GM21737 (cell line): ENCODE measurements at regions not wholly inside any gene's neighbourhood (a gene's known extent, or its start where the extent isn't known, plus 50 kb on each side); places are given as distances from the start of the nearest gene placed in this dataset.

ENCODE experiments used
- ATAC-seq: cut with Tn5 transposase; IDR thresholded peaks from one replicate; pipeline ENCODE4 v1.9.1; 2021; ENCODE audit warnings: mild to moderate bottlenecking, moderate library complexity; ENCODE audit not compliant: unreplicated experiment

DNA sequence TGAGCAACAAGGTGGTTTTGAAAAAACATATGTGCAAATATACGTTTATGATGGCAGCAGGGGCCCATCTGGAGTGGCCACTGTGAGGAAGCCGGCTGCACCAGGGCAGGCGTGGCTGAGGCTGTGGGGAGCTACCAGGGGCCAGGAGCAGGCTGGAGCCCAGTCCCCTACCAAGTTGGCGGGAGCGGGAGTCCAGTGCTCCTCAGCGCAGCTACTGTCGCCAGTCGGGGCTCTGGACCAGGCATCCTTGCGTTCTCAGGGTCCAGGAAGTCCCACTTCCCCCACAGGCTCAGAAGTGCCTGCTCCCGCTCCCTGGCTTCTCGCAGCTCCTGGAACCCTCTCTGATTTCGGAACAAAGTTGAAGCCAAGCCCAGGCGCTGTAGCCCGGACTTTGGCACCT, 1377.5 kb upstream of the FLRT2 start:
- ATAC-seq = no peak

DNA sequence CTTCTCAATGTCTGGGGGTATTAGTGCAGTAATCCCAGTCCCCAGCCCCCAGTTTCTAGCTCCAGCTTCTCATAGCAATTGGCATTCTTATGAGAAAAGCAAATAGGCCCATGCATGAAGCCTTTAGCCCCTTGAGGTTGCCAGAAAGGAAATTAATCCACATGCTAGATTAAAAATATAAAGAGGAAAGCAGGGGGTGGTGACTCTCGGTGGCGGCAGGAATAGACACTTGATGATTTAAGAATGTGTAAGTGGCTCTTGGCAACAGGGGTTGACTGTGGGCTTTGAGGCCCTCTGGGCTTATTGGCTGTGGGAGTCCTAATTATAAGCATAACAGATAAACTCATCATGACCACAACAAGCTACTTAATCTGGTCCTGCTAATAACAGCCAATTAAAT, 1367.3 kb upstream of the FLRT2 start:
- ATAC-seq = no peak

DNA sequence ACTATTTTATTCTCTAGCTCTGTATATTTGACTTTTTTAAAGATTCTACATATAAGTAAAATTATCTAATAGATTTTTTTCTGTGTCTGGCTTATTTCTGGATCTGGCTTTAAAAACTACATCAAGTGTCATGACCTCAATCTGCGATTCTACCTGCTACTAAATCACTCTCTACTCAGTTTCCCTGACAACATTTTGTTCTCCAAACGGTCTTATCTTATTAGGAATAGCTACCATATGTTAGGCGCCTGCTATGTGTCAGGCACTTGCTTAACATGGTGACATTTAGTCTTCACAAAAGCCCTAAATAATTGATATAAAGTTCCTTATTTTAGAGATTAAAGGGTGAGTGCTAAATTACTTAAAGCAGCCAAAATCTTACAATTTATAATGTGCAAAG, 1362.9 kb upstream of the FLRT2 start:
- no peak for ATAC-seq

DNA sequence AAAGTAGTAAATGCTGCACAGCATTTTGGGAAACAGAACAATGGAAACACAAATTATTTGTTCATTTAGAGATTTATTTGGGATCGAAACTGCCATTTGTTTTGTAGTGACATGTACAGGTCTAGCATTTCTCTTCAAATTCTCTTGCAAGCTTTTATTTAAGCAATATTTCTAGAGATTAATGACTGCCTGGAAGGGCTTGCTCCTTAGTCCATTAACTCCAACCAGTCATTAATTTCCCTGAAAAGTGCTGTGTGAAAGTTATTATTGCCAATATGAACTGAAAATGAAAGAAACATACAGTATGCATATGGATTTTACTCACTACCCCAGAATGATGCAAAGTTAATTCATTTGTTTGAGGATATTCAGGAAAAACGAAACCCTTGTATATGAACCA, 1349.6 kb upstream of the FLRT2 start:
- ATAC-seq = no peak

DNA sequence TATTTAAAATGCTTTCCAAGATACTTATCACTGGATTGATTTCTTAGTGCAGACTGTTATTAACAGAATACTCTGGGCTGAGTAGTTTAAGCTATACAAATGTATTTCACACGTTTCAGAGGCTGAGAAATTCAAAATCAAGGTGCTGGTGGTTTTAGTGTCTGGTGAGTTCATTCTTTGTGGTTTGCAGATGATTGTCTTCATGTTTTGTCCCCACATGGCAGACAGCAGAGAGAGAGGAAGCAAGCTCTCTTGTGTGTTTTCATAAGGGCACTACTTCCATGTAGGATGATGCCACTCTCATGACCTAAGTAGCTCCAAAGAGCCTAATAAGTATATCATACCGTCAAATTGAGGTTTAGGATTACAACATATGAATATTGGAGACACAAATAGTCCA, 1348.9 kb upstream of the FLRT2 start:
- ATAC-seq = no peak

DNA sequence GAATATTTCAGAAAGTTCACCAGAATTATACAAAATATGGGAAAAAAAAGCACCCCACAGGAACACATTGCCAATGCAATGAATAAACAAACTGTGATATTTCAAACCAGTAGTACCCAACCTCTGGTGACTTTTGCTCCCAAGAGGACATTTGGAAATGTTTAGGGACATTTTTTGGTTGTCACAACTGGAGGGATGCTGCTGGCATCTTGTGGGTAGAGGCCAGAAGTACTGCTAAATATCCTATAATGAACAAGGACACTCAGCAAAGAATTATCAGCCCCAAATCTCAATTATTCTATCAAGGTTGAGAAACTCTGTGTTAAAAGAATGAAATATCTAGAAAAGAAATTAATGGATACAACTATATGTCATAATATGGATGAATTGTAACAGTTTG, 1334.4 kb upstream of the FLRT2 start:
- no peak for ATAC-seq

DNA sequence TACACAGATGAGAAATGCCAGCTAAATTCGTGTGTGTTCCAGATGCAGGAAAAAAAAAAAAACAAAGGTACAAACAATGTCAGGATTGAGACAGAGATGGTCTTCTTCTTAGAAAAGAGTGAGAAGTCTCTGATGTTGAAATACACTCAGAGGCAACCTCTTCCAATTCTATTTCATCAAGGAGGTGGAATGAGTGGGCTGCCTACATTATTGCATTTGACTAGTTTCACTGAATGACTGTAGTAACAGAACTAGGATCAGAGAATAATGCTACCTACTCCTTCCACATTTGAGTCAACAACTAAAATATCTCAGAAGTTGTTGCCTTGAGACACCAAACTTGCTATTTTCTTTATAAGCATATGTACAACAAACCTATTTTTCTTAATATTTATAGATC, 1332.2 kb upstream of the FLRT2 start:
- no peak for ATAC-seq

DNA sequence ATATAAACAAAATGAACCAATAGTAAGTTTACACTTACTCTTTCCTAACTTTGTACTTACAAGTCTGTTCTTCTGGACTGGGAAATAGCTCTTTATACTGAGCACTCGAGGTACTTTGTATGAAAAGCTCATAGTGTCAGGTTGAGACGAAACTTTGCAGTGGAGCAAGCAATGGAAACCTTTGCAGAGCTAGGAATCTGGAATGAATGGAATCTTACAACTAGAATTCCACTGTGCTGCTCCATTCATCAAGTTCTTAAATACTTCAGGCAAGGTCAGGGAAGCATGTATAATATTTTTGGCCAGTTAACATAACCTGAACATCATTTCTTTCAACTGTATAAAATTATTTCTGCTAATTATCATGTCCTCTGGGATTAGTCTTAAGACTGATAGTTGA, 1327.5 kb upstream of the FLRT2 start:
- ATAC-seq = no peak

DNA sequence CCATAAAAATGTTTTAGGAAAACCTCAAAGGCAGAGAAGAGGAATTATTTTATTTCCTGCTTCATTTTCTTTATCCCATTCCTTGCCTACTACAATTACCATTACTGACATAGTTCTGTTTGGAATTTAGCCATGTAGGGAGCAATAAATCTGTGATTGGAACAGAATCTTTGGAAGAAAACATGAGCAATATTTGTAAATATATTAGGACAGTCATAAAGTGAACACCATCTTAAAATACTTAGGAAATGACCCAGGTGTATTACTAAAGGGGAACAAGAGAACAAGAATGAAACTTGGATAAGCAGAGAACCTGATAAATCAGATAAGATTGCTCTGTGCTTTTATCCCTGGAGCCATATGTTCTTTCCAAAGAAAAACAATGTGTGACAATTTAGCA, 1326.0 kb upstream of the FLRT2 start:
- no peak for ATAC-seq

DNA sequence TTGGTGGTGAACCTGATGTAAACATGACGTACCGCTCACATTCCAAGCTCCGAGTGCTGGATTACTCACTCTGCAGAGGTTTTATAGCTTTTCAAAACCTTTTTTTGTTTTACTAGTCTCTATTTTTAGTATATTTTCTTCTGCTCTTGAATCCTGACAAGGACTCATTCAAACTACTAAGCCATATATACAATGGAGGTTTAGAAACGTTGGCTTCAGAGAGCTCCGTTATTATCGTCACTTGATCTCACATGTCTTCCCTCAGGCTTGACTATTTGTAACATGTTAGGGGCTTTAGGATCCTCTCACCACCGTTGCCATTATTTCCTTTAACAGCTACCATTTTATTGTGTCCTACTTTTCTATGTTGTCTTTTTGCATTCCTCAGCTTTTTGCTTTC, 1321.5 kb upstream of the FLRT2 start:
- ATAC-seq = no peak

DNA sequence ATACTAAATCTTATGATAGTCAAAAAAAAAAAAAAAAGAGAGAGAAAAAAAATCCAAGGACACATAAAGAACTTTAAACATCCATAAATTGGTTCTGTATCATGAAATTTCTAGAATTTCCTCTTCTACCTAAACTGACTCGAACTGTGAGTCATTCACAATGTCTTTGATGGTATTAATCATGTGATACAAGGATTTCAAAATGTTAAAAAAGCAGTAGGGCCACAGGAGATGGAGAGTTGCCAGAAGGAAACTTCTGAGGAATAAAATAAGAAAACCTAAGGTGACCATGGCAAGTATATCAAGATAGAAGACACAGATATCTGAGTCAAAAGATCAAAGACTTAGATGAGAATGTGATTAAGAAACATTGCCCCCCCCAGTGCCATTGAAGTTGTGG, 1320.9 kb upstream of the FLRT2 start:
- no peak for ATAC-seq

DNA sequence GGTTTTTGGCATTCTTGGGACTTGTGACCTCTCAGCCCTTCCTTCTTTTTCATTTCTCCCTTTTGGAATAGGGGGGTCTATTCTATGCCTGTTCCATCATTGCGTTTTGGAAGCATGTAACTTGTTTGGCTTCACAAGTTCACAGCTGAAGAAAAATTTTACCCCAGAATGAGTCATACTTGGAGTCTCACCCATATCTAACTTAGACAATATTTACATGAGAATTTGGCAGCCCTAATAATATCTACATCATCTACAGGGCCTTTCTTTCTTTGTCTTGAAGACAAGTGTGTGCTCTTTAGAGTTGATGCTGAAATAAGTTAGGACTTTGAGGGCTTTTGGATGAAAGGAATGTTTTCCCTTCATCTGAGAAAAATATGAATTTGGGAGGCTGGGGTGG, 1312.9 kb upstream of the FLRT2 start:
- ATAC-seq = no peak

DNA sequence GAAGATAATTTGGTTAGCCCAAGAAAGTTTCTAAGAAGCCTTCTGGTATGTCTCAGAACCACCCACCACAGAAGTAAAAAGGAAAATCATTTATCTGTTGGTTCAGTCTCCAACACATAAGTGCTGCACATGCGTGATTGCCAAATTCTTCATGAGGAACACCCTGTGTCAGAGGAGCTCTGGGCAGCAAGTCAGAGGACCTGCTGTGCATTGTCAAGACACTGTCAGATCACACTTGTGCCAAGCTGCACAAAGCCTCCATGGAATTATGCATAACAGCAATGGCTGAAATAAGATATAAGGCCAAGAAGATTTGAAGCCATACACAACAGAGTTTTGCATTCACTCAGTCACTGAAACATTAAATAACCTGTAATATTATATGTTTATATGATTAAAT, 1304.7 kb upstream of the FLRT2 start:
- no peak for ATAC-seq

DNA sequence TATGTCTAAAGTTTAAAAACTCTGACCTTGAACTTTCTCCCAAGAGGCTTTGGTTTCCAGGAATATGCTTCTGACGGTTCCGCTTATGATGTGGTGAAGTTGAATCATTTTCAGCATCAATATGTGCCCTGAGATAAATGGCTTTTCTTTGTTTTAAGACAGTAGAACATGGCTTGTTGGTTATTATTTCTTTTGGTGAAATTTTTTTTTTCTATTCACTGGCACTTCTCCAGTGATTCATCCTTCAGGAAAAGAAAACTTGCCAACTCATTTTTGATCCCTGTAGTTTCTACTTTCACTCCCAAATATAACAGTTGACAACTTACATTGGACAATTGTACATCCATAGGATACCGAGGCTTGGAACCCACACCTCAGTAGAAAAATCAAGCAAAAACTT, 1301.2 kb upstream of the FLRT2 start:
- ATAC-seq = no peak

DNA sequence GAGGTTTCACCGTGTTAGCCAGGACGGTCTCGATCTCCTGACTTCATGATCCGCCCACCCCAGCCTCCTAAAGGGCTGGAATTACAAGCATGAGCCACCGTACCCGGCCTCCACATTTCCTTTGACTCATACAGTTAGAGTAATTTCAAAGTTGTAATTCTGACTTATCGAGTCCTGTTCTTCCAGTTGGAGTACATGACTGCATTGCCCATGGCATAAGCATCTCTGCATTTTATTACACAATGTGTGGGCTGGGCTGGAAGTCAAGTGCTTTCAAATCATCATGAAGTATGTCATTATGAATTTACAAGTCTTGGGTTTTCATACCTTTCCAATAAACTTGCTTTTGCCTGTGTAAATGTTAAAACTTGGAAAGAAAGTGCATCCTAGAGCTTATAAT, 1295.7 kb upstream of the FLRT2 start:
- no peak for ATAC-seq

DNA sequence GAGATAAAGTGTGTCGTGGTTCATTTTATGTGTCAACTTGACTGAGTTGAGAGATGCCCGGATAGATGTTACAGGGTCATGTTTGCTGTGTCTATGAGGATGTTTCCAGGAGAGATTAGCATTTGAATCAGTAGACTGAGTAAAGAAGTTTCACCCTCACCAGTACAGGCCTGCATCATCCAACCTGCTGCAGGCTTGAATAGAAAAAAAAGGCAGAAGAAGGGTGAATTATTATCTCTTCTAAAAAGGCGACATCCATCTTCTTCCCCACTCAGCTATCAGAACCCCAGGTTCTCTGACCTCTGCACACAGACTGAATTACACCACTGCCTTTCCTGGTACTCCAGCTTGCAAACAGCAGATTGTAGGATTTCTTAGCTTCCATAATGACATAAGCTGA, 1293.7 kb upstream of the FLRT2 start:
- ATAC-seq = no peak

DNA sequence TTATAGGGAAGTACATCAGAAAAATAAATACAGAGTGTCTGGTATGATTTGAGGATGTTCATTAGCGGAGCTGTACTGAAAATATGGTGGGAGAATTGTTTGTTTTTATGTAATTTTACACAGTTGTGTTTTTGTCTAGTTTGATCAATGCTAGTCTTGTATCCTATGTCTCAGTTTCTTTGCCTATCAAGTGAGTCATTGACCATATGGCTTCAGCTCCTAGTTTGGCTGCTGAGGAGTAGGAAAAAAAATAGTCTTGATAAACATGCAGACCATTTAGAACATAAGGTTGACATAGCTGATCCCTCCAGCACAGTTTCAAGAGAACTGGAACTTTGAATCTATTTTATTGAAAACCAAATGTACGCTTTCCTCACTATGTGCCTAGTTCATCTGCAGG, 1292.1 kb upstream of the FLRT2 start:
- ATAC-seq = no peak

DNA sequence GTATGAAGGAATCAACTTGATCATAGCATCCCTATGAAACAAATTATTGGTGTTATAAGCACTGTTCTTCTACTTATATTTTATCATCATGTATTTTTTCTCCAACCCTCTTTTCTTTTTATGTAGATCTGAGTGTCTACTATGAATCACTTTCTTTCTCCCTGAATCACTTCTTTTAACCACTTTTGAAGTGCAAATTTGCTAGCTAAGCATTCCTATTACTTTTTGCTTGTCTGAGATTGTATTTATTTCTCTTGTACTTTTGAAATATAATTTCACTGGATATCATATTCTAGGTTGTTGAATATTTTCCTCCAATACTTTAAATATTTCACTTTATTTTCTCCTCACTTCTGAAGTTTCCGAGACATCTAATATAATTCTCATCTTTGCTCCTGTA, 1282.3 kb upstream of the FLRT2 start:
- ATAC-seq = no peak

DNA sequence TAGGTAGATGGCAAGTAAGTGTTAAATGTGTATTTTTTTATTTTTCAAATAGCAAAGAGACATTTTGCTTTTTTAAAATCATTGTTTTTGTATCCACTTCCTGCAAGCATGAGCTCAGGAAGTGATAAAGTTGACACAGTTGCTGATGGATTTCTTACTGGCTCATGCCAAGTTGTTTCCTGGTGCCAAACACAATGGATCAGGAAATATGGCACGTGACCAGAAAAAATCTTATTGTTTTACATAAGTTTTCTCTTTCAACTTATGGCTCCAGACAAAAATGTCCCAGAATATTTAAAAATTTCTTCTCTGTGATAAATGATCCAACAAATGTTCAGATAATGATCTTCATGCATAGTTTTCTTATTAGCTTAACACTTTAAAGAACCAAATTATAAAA, 1279.1 kb upstream of the FLRT2 start:
- no peak for ATAC-seq

DNA sequence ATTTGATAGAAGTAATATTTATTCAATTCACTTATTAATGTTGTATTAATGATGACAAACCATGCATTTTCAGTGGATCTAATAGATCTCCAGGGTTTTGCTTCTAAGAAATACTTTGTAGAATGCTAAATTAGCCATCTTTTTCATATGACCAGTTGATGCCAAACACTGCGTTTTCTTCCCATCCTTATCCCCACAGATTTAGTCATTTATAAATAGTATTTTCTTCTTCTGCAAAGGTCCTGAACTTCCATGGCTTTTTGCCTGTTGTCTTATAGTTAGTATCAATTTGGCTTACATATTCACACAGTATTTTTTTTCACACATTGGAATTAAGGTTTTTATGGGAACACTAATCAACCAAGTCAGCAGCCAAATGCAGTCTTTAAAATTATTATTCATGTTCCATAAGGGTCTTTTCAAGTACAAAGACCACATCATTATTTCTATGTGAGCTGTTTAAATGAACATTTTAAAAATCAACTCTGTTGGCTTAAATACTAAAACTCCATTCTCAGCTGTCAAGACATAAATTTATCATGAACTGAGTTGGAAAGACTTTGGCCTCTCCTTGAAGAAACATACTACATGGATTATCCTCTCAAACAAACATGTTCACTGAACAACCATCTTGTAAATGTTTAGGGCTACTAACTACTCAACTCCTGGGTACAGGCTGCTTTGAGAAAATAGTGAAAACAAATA, 1278.4 kb upstream of the FLRT2 start:
- no peak for ATAC-seq

DNA sequence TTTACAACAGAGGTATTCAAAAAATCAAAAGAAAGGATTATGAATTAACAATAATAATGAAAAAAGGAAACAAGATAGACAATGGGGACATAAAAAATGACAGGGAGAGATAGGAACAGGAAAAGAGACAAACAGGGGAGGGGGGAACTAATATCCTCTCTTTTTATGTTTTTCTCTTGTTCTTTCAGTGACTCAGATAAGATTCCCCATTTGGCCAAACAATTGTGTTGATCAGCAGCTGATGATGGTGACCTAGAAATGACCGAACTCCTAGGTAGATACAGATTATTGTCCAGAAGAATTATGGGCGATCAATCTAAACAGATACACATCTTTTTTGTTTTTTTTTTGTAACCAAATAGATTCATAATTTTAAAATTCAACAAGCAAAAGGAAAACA, 1277.2 kb upstream of the FLRT2 start:
- ATAC-seq = no peak

DNA sequence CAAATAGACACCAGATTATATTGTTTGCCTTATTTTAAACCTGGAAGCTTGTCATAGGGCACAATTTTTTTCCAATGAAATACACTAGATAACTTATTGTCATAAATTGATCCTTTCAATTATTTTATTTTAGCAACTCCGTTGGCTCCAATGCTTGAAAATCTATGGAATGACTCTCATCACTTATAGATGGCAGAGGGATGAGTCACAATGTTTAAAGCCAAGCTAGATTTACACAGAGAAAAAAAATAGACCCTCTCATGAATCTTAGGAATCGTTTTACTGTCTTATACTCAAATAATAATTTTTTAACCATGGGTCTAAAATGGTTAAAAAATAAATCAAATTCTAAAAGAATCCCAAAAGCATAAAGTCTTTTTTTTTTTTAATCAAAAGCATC, 1276.6 kb upstream of the FLRT2 start:
- no peak for ATAC-seq

DNA sequence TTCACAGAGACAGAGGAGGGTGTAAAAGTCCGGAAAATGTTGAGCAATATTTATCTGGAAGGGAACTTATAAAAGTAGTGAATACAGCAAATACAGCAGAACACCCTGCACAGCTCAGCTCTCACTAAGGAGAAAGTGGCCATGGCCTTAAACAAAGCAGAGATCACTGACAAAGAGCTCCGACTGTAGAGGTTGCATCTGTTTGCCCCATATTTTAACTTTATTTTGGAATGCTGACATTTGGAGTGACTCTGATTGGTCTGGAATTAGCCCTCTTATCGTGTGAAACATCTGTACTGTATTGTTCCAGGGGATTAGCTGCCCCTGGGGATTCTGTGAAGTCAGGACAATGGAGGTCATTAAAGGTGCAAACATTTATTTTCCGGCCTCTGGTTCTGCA, 1275.7 kb upstream of the FLRT2 start:
- no peak for ATAC-seq

DNA sequence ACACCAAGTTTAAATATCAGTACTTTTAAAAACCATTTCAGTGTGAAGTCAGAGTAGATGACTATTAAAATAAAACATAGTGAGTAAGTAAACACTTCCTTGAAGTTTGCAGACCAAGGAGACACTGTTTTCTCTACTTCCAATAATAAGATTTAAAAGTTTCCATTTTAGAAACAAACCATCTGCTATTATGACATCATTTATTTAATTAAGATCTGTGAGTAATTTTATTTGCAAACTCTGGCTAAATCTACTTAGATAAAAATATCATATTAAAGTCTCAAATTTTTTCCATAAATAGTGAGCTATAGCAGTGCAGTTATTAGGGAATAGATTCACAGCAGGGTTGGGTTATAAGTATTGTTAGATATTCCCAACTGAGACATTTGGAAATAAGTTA, 1267.0 kb upstream of the FLRT2 start:
- no peak for ATAC-seq
